Stimulated activated CD8-positive, alpha-beta memory T cell treated with anti-CD3 and anti-CD28 coated beads, Interleukin-4, amount 100 ng/mL, for 1 hour (primary cell): ENCODE measurements at regions not wholly inside any gene's neighbourhood (a gene's known extent, or its start where the extent isn't known, plus 50 kb on each side); places are given as distances from the start of the nearest gene placed in this dataset.
"Not testable (repeated sequence)": the region's sequence is repeated elsewhere in the genome, so short reads cannot be mapped to it uniquely, and the experiment has no call there.

ENCODE experiments used
- DNase-seq, 2 donors: peaks; one replicate each; pipeline ENCODE4 v3.0.0-alpha.2; 2020; ENCODE audit warnings: low read depth in 2 of 2, low spot score in 1 of 2

DNA sequence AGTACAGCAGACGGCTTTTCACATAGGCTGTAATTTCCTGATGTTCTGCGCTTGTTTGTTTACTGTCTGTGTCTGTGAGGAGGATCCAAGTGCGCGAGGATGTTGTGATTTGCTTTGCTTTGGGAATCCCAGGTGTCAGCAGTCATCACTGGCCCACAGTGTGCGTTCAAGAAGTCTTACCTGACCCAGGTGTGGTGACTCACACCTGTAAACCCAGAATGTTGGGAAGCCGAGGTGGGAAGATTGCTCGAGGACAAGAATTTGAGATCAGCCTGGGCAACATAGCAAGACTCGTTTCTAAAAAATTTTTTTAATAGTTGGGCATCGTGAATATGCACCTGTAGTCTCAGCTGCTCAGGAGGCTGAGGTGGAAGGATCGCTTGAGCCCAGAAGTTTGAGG, 110.7 kb downstream of the CRLF3 start:
- DNase-seq = not testable (repeated sequence)

DNA sequence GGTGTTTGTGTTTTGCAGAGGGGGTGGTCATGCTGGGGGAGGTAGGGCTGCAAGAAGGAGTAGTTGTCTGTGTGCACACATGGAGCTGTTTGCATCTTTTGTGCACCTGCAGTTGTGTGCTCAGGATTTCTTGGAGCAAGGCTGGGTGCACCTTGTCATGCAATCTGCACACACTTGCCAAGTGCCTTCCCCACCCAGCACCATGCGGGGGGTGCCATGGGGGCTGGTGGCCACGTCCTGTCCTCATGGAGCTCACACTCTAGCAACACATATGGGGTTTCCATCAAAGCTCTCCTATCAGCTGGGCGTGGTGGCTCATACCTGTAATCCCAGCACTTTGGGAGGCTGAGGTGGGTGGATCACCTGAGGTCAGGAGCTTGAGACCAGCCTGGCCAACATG, 111.6 kb downstream of the CRLF3 start:
- DNase-seq = not testable (repeated sequence)

DNA sequence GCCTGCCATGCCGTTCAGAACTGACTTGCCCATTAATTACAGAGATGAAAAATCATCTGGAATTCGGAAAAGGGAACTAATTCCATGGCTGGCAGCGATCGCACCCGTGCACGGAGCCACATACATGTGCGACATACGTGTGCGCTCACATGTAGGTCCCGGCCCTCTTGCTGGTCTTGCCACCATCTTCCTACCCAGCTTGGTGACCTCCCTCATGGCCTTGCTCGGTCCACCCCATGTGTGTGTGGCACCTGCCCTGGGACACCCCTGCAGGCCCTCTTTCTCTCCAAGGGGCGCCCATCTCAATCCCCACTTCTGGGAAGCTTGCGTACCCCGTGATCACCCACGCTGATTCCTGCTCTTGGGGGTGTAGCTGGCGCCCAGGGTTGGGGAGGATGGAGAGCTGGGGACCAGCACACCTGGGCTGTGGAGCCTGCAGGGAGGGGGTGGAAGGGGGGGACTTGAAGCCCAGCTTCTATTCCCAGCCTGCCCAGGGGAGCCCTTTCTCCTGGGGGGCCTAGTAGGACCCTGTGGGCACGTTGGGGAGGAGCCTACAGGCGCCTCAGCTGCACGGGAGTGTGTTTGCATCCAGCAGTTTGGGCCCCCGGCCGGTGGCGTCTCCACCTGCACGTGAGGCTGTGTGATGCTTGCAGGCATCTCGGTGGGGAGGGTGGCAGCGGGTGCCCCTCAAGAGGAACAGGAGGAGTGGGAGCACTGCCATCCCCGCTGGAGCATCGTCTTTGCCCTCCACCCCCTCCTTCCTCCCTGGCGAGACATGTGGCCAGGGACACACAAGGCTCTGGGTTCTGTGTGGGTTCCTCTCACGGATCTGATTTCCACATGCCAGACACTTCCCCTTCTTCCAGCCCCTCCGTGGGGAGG, 112.6 kb downstream of the CRLF3 start:
- not testable (repeated sequence) for DNase-seq

DNA sequence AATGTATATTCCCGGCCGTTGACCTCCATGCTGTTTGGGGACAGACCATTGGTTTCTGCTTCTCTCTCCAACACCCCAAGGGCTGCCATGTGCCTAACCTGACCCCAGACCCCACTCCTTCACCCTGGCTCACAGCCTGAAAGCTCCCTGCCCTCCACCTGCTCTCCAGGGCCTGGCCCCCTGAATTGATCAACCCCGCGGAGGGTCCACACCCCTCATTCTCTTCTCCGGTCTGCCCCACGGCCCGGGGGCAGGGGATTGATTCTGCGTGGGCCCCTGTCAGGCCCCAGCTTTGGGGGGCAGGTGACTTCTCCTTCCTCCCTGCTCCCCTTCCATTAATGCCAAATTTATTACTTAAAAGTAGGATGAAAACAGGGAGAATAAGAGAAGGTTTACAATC, 113.3 kb downstream of the CRLF3 start:
- DNase-seq = not testable (repeated sequence)

DNA sequence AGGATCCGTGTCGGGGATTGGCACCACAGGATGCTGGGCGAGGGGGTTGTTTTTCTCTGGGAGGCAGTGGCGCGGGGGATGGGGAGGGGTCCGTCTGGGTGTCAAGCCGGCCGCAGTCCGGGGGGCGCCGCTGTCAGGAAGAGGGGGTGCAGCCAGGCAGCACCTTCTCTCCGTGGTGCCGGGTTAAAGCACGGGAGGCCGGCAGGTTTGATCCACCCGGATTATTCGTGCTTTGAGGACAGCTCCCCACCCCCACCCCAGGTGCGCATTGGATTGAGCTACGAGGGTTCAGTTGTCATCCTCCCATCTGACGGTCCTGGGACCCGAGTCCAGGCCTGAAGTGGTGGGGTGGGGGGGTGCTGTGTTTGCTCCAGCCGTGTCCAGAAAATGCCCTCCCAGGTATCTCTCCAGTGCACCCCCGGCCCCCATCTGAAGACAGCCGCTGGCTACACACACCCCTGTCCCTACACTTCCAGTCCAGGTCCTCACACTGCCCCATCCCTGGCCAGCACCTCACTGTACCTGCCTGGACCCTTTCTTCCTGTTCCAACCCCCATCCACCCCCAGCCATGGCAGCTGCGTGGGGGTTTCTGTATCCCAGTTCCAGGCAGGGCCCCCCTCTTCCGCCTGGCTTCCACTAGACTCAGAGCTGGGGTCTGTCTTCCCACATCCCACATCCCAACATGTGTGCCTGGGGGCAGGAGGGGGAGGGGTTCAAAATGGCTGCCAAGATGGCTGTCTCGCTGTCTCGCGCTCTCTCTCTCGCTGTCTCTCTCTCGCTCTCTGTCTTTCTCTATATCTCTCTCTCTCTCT, 114.0 kb downstream of the CRLF3 start:
- DNase-seq = not testable (repeated sequence)

DNA sequence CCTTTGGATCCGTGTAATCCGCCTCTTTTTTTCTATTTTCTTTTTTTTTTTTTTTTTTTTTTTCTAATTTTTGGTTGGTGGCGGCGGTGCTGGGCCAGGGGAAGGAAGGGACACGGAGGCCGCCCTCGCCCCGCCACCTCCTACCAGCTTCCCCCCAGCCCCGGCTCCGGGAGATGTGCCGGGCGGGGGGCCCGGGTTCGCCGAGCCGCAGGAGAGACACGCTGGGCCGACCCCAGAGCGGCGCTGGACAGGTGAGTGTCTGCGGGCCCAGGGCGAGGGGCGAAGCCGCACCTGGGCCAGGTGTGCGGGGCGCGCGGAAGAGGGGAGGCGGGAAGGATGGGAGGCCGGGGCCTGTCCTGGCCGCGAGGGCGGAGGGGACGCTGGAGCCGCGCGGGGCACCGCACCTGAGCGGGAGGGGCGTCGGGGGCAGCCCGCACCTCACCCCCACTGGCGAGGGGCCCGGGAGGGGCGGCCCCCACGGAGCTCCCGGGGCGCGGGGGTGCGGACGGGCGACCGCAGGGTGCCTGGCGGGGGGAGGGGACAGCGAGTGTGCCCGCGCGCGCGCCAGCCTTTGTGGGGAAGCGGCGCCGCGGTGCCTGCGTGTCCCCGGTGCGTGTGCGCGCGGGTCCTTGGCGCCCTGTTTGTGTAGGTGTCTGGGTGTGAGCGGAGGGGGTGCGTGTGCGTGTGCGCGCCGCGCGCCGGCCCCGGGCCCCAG, 114.8 kb downstream of the CRLF3 start:
- DNase-seq = not testable (repeated sequence)

DNA sequence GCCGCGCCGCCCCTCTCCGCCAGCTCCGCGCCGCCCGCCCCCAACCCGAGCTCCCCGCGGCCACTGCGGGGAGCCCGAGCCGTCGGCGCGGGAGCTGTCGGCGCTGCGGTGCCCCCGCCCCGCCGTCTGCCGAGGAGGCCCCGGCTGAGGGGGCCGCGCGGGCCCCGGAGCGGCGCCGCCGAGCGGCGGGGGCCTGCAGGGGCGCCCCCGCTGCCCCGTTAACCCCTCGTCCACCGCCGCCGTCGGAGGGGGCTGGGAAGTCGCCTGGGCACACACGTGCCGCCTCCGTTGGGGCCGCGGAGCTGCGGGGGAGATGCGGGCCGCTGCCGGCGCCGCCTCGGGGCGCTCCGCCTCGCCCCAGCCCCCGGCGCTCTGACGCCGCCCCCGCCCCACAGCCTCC, 115.4 kb downstream of the CRLF3 start:
- DNase-seq = not testable (repeated sequence)

DNA sequence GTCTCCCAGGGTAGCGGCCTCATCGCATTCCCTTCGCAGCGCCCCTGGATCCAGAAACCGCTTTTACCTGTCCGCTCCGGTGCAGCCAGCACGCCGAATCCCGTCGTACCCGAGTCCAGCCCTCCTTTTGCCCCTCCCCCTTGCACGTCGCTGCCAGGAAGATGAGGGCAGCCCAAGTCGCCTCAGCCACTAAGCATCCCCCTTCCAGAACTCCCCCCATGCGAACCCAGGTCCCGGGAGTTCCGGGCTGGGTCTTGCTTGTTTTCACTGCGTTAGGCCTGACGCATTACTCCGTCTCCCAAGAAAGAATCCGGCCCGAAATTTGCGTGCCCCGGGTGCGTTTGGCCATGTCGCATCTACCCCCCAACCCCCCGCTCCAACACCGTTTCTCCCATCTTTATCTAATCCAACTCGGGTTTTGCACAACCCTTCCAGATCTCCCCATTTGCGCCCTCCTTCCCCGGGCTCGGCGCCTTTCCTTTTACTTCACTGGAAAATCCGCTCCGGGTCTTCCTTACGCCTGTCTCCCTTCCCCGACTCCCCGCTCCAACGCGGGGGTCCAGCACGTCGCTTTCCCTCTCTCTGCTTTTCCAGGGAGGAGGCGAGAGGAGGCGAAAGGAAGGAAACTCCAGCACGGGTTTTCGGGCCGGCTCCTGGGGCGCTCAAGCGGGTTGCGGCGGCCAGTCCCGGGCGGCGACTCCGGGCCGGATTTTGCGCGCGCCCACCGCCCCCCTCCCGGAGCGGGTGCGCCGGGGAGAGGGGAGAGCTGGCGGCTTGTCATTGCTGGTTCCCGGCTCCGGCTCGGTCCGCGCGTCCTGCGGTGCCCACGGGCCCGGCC, 116.0 kb downstream of the CRLF3 start:
- DNase-seq = peak; percentile 30 to 40

DNA sequence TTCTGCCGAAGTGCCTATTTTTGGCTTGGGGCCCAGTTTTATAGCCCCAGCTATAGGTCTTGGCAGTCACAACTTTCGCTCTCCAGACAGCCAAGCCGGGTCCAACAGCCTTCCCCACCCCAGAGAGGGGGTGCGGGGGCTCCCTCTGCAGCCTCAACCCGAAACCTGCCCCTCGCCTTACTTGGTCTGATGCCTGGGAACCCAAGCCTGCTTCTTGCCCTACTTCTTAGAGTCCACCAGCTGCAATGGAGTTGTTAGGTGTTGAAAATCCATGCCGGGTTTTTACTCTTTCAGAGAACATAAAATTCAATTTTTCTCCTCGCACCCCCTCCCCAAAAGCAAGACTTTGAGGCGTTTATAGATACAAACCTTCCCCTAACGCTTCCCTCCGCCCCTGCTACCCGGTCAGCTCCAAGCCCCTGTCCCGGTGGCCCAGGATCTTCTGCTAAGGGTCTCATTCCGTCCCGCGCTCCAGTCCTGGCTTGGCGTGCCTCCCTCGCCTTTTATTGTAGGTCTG, 116.7 kb downstream of the CRLF3 start:
- not testable (repeated sequence) for DNase-seq

DNA sequence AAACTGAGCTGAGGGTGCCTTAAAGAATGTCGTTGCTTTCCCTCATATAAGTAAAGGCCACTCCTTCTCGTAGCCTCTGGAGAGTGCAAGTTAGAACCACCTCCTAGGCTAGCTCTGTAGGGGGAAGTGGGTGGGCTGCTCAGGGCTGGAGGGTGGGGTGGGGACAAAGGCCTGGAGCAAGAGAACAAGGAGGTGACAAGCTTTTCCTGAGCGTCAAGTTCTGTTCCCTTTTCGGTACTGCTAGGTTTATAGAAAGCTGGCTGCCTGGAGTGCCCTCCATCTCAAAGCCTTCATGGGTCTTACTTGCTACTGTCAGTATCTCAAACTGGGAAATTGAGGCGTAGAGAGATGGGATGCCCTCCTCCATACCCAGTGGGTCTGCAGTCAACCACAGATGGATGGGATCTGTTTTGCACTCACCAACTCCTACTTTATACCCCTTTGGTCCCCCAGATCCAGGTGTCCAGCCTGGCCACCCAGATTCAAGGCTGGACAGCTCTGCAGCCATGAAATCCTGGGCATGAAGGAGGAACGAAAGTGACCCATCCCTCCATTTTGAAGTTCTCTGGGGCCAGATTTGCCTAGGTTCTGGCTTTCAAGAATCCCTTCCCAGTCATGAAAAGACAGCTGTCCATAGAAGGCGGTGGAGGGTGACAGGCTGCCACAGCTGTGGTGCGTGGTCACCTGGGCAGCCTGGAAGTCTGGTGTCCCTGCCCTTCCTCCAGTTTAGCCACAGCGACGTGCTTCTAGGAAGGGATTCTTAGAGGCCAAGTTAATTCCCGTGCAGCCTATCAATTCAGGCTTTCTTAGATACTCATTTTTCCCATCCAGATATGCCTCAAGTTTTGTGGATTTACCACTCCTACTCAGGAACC, 117.8 kb downstream of the CRLF3 start:
- not testable (repeated sequence) for DNase-seq

DNA sequence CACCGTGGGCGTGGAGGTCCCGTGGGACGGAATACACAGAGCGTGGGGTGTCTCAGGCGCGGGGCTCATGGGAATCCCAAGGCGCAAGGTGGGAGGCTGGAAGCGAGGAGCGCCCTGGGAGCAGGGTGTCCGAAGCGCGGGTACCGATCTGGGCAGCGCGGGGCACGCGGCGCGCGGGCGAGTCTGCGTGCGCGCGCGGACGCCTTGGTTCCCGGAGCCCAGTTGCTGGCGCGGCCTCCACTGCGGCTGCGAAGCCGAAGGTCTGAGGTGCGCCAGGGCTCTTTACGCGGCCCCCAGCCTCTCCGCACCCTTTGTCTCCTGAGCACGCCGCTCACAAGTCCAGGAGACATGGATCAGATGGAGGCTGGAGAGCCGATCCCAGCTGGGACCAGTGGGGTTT, 118.5 kb downstream of the CRLF3 start:
- DNase-seq = not testable (repeated sequence)

DNA sequence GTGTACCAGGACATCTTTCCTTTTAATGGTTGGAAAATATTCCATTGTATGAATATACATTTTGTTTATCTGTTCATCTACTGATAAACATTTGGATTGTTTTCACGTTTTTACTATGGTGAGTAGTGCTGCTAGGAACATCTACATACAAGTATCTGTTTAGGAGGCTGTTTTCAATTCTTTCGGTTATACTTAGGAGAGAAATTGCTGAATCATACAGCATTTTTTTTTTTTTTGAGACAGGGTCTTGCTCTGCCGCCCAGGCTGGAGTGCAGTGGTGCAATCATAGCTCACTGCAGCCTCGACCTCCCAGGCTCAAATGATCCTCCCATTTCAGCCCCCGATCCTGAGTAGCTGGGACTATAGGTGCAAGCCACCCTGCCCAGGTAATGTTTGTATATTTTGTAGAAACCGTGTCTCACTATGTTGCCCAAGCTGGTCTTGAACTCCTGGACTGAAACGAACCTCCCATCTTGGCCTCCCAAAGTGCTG, 122.9 kb downstream of the CRLF3 start:
- no peak for DNase-seq

DNA sequence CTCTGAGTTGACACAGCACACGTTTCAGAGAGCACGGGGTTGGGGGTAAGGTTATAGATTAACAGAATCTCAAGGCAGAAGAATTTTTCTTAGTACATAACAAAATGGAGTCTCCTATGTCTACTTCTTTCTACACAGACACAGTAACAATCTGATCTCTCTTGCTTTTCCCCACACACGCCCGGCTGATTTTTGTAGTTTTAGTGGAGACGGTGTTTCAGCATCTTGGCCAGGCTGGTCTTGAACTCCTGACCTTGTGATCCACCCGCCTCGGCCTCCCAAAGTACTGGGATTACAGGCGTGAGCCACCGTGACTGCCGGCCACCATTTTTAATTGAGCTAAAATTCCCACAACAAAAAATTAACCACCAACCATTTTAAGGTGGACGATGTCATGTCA, 123.7 kb downstream of the CRLF3 start:
- not testable (repeated sequence) for DNase-seq

DNA sequence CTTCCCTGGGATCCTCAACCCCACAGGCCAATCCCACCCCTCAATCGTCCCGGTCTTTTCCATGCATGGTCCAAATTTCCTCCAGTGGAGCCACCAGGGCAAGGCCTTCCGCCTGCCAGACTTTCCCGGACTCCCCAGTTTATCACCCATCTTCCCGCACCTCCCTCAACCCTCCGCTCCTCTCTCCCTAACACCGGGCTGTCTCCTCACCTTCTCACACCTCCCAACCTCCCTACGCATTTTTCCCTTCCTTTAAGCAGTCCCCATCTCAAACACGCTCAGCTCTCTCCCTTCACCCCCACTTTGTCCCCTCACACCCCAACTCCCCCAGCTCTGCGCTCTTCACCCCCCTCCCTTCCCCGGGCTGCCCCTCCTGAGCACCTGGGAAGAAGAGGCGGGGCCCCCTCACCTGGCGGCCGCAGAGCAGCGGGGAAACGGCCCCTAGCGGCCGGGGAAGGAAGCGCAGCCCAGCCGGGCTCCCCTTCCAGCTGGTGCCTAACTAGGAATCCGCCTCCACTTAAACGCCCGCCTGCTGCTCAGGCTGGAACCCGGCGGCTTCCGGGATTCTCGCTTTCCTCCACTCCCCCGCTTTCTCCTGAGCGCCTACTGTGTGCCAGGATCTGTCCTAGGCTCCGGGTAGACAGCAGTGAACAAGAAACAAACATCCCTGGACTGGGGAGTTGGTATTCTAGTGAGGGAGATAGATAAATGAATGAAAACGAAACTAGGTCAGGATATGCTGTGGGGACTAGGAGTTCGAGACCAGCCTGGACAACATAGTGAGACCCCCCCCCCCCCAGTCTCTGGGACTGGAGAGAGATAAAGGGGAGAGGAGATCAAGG, 126.7 kb downstream of the CRLF3 start:
- peak; percentile 46 to 53 for DNase-seq

DNA sequence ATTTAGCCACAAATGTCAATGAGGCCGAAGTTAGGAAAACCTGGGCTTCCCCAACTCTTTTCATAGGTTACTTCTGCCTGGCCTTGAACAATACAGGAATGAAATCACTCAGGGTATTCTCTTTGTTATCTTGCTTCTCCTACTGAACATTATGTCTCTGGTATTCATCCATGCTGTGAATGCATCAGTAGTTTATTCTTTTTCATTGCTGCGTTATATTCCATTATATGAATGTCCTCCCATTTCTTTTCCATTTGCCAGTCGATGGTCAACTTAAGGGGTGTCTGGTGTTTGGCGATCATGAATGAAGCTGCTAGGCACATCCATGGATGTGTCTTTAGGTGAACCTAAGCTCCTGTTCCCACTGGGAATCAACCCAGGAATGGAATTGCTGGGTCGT, 128.3 kb downstream of the CRLF3 start:
- DNase-seq = no peak

DNA sequence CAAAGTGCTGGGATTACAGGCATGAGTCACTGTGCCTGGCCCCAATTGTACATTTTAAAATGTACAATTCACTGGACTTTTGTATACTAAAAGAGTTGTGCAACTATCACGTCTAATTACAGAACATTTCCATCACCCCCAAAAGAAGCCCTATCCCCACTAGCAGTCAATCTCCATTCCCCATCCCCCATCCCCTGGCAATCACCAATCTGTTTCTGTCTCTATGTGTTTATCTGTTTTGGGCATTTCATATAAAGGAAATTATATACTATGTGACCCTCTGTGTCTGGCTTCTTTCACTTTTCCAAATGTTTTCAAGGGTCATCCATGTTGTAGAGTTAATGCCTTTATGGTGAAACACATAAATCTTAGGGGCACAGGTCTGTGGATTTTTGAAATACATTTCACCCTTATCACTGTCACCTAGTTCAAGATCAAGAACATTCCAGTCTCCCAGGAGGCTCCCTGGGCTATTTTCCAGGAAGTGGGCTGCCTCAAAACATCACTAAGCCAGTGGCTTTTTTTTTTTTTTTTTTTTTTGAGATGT, 129.2 kb downstream of the CRLF3 start:
- not testable (repeated sequence) for DNase-seq

DNA sequence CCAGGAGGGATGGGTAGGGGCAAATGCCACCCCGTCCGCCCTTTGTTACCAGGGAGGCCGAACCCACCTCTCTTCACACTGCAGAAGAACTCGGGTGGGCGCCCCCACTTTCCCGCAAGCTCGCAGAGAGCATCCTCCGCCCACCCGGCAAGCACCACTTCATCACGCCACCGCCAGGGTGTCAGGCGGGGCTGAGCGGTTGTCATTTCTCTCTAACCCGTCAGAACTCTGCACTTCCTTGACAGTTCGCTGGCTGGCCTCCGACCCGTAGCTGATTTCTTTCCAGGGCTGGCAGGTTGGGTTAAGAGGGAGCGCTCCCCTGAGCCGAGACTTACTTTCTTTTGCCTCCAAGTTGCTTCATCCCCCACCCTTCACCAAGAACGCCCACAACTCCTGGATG, 130.7 kb downstream of the CRLF3 start:
- DNase-seq = not testable (repeated sequence)
